ENCODE measurements at regions not wholly inside any gene's neighbourhood (a gene's known extent, or its start where the extent isn't known, plus 50 kb on each side); places are given as distances from the start of the nearest gene placed in this dataset.

- no peak for ATAC-seq (ENCODE audit: low FRiP score)
- no peaks in the 10 kb centered on the region for H3K27me3 ChIP-seq (ENCODE audit: control insufficient read depth in 1 of 2, insufficient read depth in 2 of 2, low read length in 1 of 2)
- no peaks in the 10 kb centered on the region for H3K36me3 ChIP-seq (ENCODE audit: control insufficient read depth in 1 of 2, insufficient read depth in 2 of 2, low read length in 1 of 2)
- H3K4me3 ChIP-seq (ENCODE audit: low read length in 2 of 2): no peak overlapping the region
- intact Hi-C loops (cut with DNase I): loop anchor here in 1 of 2 donors (2.0 kb wide), 1 partner anchor 293 kb away; no protein-coding TSS in a partner anchor
- 15 to 22% methylated on average over 4 of the region's 4 CpGs for WGBS, 2 donors
- no peak for DNase-seq
- no peaks in the 10 kb centered on the region for H3K9me3 ChIP-seq (ENCODE audit: control insufficient read depth, low read length)
- H3K4me1 ChIP-seq (ENCODE audit: control insufficient read depth in 1 of 2, insufficient read depth in 2 of 2, low read length in 2 of 2): no peaks in the 10 kb centered on the region
- H3K27ac ChIP-seq (ENCODE audit: low read depth in 1 of 2, low read length in 2 of 2): no peak overlapping the region
Measured at GRCh38 chr2:60706021-60706420, 50.0 kb upstream of the PAPOLG start.
